PC-9 (cell line): ENCODE measurements at regions not wholly inside any gene's neighbourhood (a gene's known extent, or its start where the extent isn't known, plus 50 kb on each side); places are given as distances from the start of the nearest gene placed in this dataset.

Experiments
- BruUV-seq: library from RNA; stranded (reverse); fragments of 400-500 nt; replicated peaks from 2 replicates; lab custom pipeline; 2021; lab: Mats Ljungman, UMichigan
- CTCF ChIA-PET: fragments of 300-600 bp; sonication (Branson Sonifier 250); formaldehyde crosslinking; loops from one replicate; lab custom pipeline; 2022; ENCODE audit warnings: antibody characterized with exemption; lab: Charles Lee
- POLR2A ChIA-PET: fragments of 300-600 bp; sonication (Branson Sonifier 250); formaldehyde crosslinking; loops from one replicate; lab custom pipeline; 2022; ENCODE audit warnings: antibody characterized with exemption; ENCODE audit not compliant: unreplicated experiment; lab: Charles Lee
- DNase-seq, 2 experiments: peaks; one replicate each; pipeline versions ENCODE4 v3.0.0 to v3.0.0-alpha.2; 2015 to 2022; ENCODE audit warnings: mixed read lengths in 1 of 2
- H2AFZ ChIP-seq: fragments of 200-600 bp; sonication (generic); 2 replicates; pipeline ENCODE4 v1.8.1; 2017; ENCODE audit warnings: antibody characterized with exemption
- H3F3A ChIP-seq: fragments of 200-600 bp; sonication (generic); 2 replicates; pipeline ENCODE4 v1.8.1; 2017; ENCODE audit warnings: antibody characterized with exemption, mild to moderate bottlenecking, low read depth; ENCODE audit not compliant: insufficient read depth
- H3K27ac ChIP-seq: fragments of 200-600 bp; sonication (generic); 2 replicates; pipeline ENCODE4 v1.6.1; 2016; ENCODE audit warnings: mixed run types
- H3K27me3 ChIP-seq: fragments of 200-600 bp; sonication (generic); 2 replicates; pipeline ENCODE4 v1.6.1; 2016; ENCODE audit warnings: low read depth, mixed run types; ENCODE audit not compliant: insufficient read depth
- H3K36me3 ChIP-seq: fragments of 200-600 bp; sonication (generic); 2 replicates; pipeline ENCODE4 v1.6.1; 2016; ENCODE audit warnings: low read depth, mixed run types
- H3K4me1 ChIP-seq: fragments of 200-600 bp; sonication (generic); replicated peaks from 2 replicates; pipeline ENCODE4 v1.6.1; 2016; ENCODE audit warnings: mixed run types; ENCODE audit not compliant: insufficient read depth
- H3K4me2 ChIP-seq: fragments of 200-600 bp; sonication (generic); 2 replicates; pipeline ENCODE4 v1.6.1; 2017; ENCODE audit warnings: mixed run types
- H3K4me3 ChIP-seq: fragments of 200-600 bp; sonication (generic); 2 replicates; pipeline ENCODE4 v1.6.1; 2016; ENCODE audit warnings: mixed run types
- H3K79me2 ChIP-seq: fragments of 200-600 bp; sonication (generic); 2 replicates; pipeline ENCODE4 v1.6.1; 2017; ENCODE audit warnings: low read depth, mixed run types
- H3K9me2 ChIP-seq: fragments of 200-600 bp; sonication (generic); 2 replicates; pipeline ENCODE4 v1.8.1; 2017; ENCODE audit warnings: mild to moderate bottlenecking; ENCODE audit not compliant: insufficient read depth
- H3K9me3 ChIP-seq: fragments of 200-600 bp; sonication (generic); 2 replicates; pipeline ENCODE4 v1.8.1; 2016; ENCODE audit warnings: low read depth; ENCODE audit not compliant: insufficient read depth
- H4K20me1 ChIP-seq: fragments of 200-600 bp; sonication (generic); 2 replicates; pipeline ENCODE4 v1.8.1; 2017; ENCODE audit not compliant: insufficient read depth
- CTCF ChIP-seq: fragments of 200-600 bp; sonication (generic); conservative IDR thresholded peaks from 2 replicates; pipeline ENCODE4 v1.6.1; 2017; ENCODE audit warnings: mixed run types, antibody characterized with exemption, mild to moderate bottlenecking, moderate library complexity
- EZH2 ChIP-seq: fragments of 200-600 bp; sonication (generic); IDR thresholded peaks from 2 replicates; pipeline ENCODE4 v1.8.0; 2017; ENCODE audit warnings: antibody characterized with exemption, low read depth
- intact Hi-C: fragments of 100-400 bp; cut with micrococcal nuclease; formaldehyde crosslinking; loops from one replicate; pipeline ENCODE4 v1.10.0; 2022; ENCODE audit not compliant: unreplicated experiment

DNA sequence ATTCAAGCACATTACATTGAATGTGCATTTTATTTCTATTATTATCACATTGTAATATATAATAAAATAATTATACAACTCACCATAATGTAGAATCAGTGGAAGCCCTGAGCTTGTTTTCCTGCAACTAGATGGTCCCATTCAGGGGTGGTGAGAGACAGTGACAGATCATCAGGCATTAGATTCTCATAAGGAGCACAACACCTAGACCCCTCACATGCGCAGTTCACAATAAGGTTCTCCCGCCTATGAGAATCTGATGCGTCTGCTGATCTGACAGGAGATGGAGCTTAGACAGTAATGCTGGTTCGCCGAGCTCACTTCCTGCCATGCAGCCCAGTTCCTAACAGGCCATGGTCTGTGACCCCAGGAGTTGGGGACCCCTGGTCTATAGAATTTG is 96.7 kb upstream of the RBBP6 start:
- Histone ChIP-seq H3K9me3 (no peaks in the 10 kb centered on the region), H4K20me1 (no peaks in the 10 kb centered on the region), H3K36me3 (no peaks in the 10 kb centered on the region), H3K79me2 (no peaks in the 10 kb centered on the region), H3K4me2 (no peak overlapping the region), H3K27me3 (peaks cover 64% of the 10 kb centered on the region), H2AFZ (no peak overlapping the region), H3K27ac (no peak overlapping the region), H3K4me1 (no peaks in the 10 kb centered on the region), H3K4me3 (no peak overlapping the region), H3F3A (no peaks in the 10 kb centered on the region), H3K9me2 (no peaks in the 10 kb centered on the region)
- no peak for TF ChIP-seq CTCF
- CTCF ChIA-PET = no interaction called here
- no peak for DNase-seq
- POLR2A ChIA-PET = interaction anchor here (0.7 kb wide), 1 partner anchor 9 kb away, joined by 3 read pairs; no protein-coding TSS in a partner anchor
- BruUV-seq = no TSS peak
- intact Hi-C loops = no loop called here

DNA sequence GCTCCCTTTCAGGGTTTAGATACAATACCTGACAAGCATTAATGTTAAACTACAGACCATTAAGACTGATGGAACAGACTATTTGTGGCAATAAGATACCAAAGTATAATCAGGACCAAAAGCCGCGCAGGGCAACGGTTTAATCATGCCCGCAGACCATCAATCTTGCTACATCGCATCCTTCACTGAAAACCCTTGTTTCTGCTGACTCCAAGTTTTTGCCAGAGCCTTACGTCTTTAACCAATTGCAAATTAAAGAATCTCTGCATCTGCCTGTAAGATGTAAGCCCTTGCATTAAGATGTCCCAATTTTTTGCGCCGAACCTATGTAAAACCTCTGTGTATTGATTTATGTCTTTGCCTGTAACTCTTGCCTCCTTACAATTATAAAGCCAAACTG is 94.2 kb upstream of the RBBP6 start:
- Histone ChIP-seq H3K9me2 (no peaks in the 10 kb centered on the region), H3K4me2 (no peak overlapping the region), H2AFZ (no peak overlapping the region), H3K27me3 (peaks cover 68% of the 10 kb centered on the region), H3F3A (no peaks in the 10 kb centered on the region), H3K4me1 (no peaks in the 10 kb centered on the region), H3K27ac (no peak overlapping the region), H3K9me3 (no peaks in the 10 kb centered on the region), H4K20me1 (no peaks in the 10 kb centered on the region), H3K36me3 (no peaks in the 10 kb centered on the region), H3K4me3 (no peak overlapping the region), H3K79me2 (no peaks in the 10 kb centered on the region)
- BruUV-seq = no TSS peak
- intact Hi-C loops = no loop called here
- POLR2A ChIA-PET = no interaction called here
- CTCF ChIA-PET = no interaction called here
- TF ChIP-seq CTCF = no peak
- TF ChIP-seq EZH2 = no peak
- DNase-seq = no peak

- CTCF ChIA-PET = no interaction called here
- POLR2A ChIA-PET = no interaction called here
- H4K20me1 ChIP-seq = no peaks in the 10 kb centered on the region
- intact Hi-C loops = no loop called here
- DNase-seq = no peak
- no peaks in the 10 kb centered on the region for H3K79me2 ChIP-seq
- H3K36me3 ChIP-seq = no peaks in the 10 kb centered on the region
- H3K9me2 ChIP-seq = no peaks in the 10 kb centered on the region
- no TSS peak for BruUV-seq
- no peak overlapping the region for H2AFZ ChIP-seq
- H3K4me3 ChIP-seq = no peak overlapping the region
- no peaks in the 10 kb centered on the region for H3F3A ChIP-seq
- H3K4me1 ChIP-seq = no peaks in the 10 kb centered on the region
- H3K27ac ChIP-seq = no peak overlapping the region
- no peak for TF ChIP-seq CTCF
- TF ChIP-seq EZH2 = no peak
- H3K9me3 ChIP-seq = no peaks in the 10 kb centered on the region
- H3K27me3 ChIP-seq = peaks cover 67% of the 10 kb centered on the region
- no peak overlapping the region for H3K4me2 ChIP-seq
Observed at GRCh38 chr16:24446189-24446588, 93.2 kb upstream of the RBBP6 start.
